Vagina (tissue), 2 donors: ENCODE measurements at regions not wholly inside any gene's neighbourhood (a gene's known extent, or its start where the extent isn't known, plus 50 kb on each side); places are given as distances from the start of the nearest gene placed in this dataset.

ENCODE experiments used
- DNase-seq, 2 donors: peaks; one replicate each; pipeline ENCODE4 v3.0.0-alpha.2; 2017; ENCODE audit errors: extremely low spot score in 2 of 2
- H3K27ac ChIP-seq: fragments of 200-600 bp; sonication (generic); one replicate; pipeline ENCODE4 v1.5.1; 2019
- H3K27me3 ChIP-seq: fragments of 200-600 bp; sonication (generic); one replicate; pipeline ENCODE4 v1.5.1; 2019
- H3K36me3 ChIP-seq, 2 donors: fragments of 200-600 bp; sonication (generic); one replicate each; pipeline ENCODE4 v1.5.1; 2017 to 2019
- H3K4me1 ChIP-seq: fragments of 200-600 bp; sonication (generic); one replicate; pipeline ENCODE4 v1.5.1; 2019
- H3K4me3 ChIP-seq, 2 donors: fragments of 200-600 bp; sonication (generic); 1 replicate in 1 of 2; 2 replicates in 1 of 2; pipeline ENCODE4 v1.5.1; 2016 to 2019
- H3K9me3 ChIP-seq: fragments of 200-600 bp; sonication (generic); one replicate; pipeline ENCODE4 v1.5.1; 2019
- CTCF ChIP-seq, 3 experiments: fragments of 450-650 bp in 2 of 3; fragments of 200-600 bp in 1 of 3; sonication (generic) in 1 of 3; IDR thresholded peaks; one replicate each; pipeline ENCODE4 v1.5.1; 2017 to 2019; ENCODE audit warnings: antibody characterized with exemption in 3 of 3, mild to moderate bottlenecking in 2 of 3, moderate library complexity in 2 of 3
- POLR2A ChIP-seq, 2 donors: fragments of 450-650 bp; IDR thresholded peaks; one replicate each; pipeline ENCODE4 v1.6.1; 2017; ENCODE audit warnings: antibody characterized with exemption in 2 of 2, mild to moderate bottlenecking in 2 of 2, moderate library complexity in 2 of 2
- POLR2AphosphoS5 ChIP-seq, 2 donors: sonication (generic); formaldehyde crosslinking; IDR thresholded peaks; one replicate each; pipeline ENCODE4 v1.9.0; 2017; ENCODE audit warnings: antibody characterized with exemption in 2 of 2, mild to moderate bottlenecking in 2 of 2, low read depth in 1 of 2; ENCODE audit not compliant: insufficient read depth in 1 of 2
- intact Hi-C: fragments of 100-400 bp; cut with DNase I; formaldehyde crosslinking; loops from one replicate; pipeline ENCODE4 v1.15.1; 2023

- no peak overlapping the region for H3K4me3 ChIP-seq
- no peaks in the 10 kb centered on the region for H3K36me3 ChIP-seq
- TF ChIP-seq POLR2AphosphoS5 (IDR thresholded peaks at IDR 0.05; ENCODE audit: insufficient read depth in 1 of 2, low read depth in 1 of 2) (peak in 1 of 2 donors; percentile 58), POLR2A (IDR thresholded peaks at IDR 0.05) (no peak)
- no peak for DNase-seq
- intact Hi-C loops = no loop called here
- no peaks in the 10 kb centered on the region for H3K27me3 ChIP-seq
- H3K27ac ChIP-seq = peak overlapping the region; percentile 17
- H3K9me3 ChIP-seq = no peaks in the 10 kb centered on the region
- H3K4me1 ChIP-seq = no peaks in the 10 kb centered on the region
Measured at GRCh38 chrX:115459883-115460880, 100.8 kb upstream of the PLS3 start.

- intact Hi-C loops = no loop called here
- Histone ChIP-seq H3K27me3 (no peaks in the 10 kb centered on the region), H3K27ac (no peak overlapping the region), H3K9me3 (no peaks in the 10 kb centered on the region), H3K4me3 (no peak overlapping the region), H3K36me3 (no peaks in the 10 kb centered on the region), H3K4me1 (no peaks in the 10 kb centered on the region)
- TF ChIP-seq POLR2A (IDR thresholded peaks at IDR 0.05) (no peak), POLR2AphosphoS5 (IDR thresholded peaks at IDR 0.05; ENCODE audit: insufficient read depth in 1 of 2, low read depth in 1 of 2) (no peak)
- no peak for DNase-seq
Measured at GRCh38 chrX:115462406-115462805, 98.6 kb upstream of the PLS3 start.

DNA sequence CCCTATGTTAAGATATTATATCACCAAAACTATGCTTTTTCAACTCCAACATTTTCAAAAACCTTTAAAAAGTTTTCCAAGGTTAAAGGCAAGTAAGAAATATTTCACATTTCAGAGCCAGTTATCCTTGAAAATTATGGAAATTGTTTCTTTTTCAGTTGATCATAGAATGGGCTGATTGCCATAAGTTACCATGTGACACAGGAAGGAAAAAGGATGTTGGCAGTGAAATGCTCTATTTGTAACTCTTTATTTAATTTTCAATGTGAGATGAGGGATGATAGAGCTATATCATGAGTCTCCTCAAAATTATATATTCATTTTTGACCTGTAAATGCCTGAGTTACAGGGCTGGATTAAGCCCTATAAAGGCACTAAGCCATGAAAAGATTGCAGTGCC, 93.0 kb upstream of the PLS3 start:
- no peak for DNase-seq
- TF ChIP-seq POLR2AphosphoS5 (IDR thresholded peaks at IDR 0.05; ENCODE audit: insufficient read depth in 1 of 2, low read depth in 1 of 2) (no peak), POLR2A (IDR thresholded peaks at IDR 0.05) (no peak), CTCF (IDR thresholded peaks at IDR 0.05) (no peak)
- Histone ChIP-seq H3K4me3 (no peak overlapping the region), H3K36me3 (no peaks in the 10 kb centered on the region), H3K4me1 (no peaks in the 10 kb centered on the region), H3K27ac (no peak overlapping the region), H3K27me3 (no peaks in the 10 kb centered on the region), H3K9me3 (no peaks in the 10 kb centered on the region)
- intact Hi-C loops = no loop called here

- intact Hi-C loops = no loop called here
- H3K36me3 ChIP-seq = no peaks in the 10 kb centered on the region
- no peaks in the 10 kb centered on the region for H3K4me1 ChIP-seq
- DNase-seq = no peak
- no peaks in the 10 kb centered on the region for H3K27me3 ChIP-seq
- TF ChIP-seq POLR2A (IDR thresholded peaks at IDR 0.05) (no peak), POLR2AphosphoS5 (IDR thresholded peaks at IDR 0.05; ENCODE audit: insufficient read depth in 1 of 2, low read depth in 1 of 2) (no peak), CTCF (IDR thresholded peaks at IDR 0.05) (no peak)
- H3K27ac ChIP-seq = no peak overlapping the region
- H3K9me3 ChIP-seq = no peaks in the 10 kb centered on the region
- H3K4me3 ChIP-seq = no peak overlapping the region
Measured at GRCh38 chrX:115472131-115472530, 88.8 kb upstream of the PLS3 start.

GRCh38 chrX:115486510-115486909, 74.5 kb upstream of the PLS3 start:
- Histone ChIP-seq H3K4me3 (no peak overlapping the region), H3K36me3 (no peaks in the 10 kb centered on the region), H3K27me3 (no peaks in the 10 kb centered on the region), H3K27ac (no peak overlapping the region), H3K9me3 (no peaks in the 10 kb centered on the region), H3K4me1 (no peaks in the 10 kb centered on the region)
- DNase-seq = no peak
- intact Hi-C loops = no loop called here
- TF ChIP-seq POLR2A (IDR thresholded peaks at IDR 0.05) (no peak), CTCF (IDR thresholded peaks at IDR 0.05) (no peak), POLR2AphosphoS5 (IDR thresholded peaks at IDR 0.05; ENCODE audit: insufficient read depth in 1 of 2, low read depth in 1 of 2) (no peak)

GRCh38 chrX:115487608-115488007, 73.4 kb upstream of the PLS3 start:
- Histone ChIP-seq H3K36me3 (no peaks in the 10 kb centered on the region), H3K4me1 (no peaks in the 10 kb centered on the region), H3K4me3 (no peak overlapping the region), H3K27ac (no peak overlapping the region), H3K9me3 (no peaks in the 10 kb centered on the region), H3K27me3 (no peaks in the 10 kb centered on the region)
- intact Hi-C loops = no loop called here
- TF ChIP-seq POLR2A (IDR thresholded peaks at IDR 0.05) = no peak
- no peak for TF ChIP-seq POLR2AphosphoS5 (IDR thresholded peaks at IDR 0.05; ENCODE audit: insufficient read depth in 1 of 2, low read depth in 1 of 2)
- no peak for TF ChIP-seq CTCF (IDR thresholded peaks at IDR 0.05)
- DNase-seq = no peak
